ENCODE measurements at regions not wholly inside any gene's neighbourhood (a gene's known extent, or its start where the extent isn't known, plus 50 kb on each side); places are given as distances from the start of the nearest gene placed in this dataset.

DNA sequence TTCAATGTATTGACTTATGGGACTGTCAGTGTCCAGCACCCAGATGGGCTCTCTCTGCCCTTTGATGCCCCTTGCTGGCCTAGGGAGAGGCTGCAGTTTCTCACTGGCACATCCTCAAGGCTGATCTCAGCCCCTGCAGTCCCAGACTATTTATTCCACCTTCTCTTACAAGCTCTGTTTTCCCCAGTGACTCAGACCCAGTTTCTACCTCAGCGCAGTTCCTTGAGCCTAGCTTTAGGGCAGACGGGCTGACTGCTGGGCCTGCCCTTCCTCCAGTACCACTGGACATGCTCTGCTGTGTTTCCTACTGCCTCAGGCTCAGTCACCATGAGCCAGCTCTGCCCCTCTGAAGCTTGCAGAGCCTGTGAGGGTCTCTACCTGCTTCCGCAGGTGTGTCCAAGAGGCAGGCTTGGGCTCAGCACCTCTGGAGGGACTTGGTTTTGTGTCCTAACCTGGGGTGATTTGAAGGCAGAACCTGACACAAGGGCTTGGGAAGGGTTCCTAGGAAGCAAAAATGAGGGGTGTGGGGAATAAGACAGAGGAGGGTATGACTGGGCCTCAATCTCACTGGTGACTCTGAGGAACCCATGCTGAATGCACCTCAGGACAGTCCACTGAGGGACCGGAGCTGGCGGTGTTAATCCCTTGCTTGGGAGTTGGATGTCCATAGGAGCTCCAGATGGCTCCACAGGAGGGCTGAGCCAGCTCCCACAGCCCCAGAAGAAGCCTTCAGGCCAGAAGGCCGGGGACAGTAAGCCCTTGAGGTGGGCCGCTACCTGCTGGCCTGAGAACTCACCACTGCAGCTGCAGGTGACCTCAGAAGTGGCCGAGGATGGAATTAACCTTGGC, 689.9 kb downstream of the MATN1 start:
- no peak for TF ChIP-seq SIN3A (IDR thresholded peaks at IDR 0.05; ENCODE audit: borderline replicate concordance, insufficient read depth, low read length)
- TF ChIP-seq TAF1 (IDR thresholded peaks at IDR 0.05; ENCODE audit: borderline replicate concordance, insufficient read depth, low read length): no peak
- TF ChIP-seq, protein P1, sequence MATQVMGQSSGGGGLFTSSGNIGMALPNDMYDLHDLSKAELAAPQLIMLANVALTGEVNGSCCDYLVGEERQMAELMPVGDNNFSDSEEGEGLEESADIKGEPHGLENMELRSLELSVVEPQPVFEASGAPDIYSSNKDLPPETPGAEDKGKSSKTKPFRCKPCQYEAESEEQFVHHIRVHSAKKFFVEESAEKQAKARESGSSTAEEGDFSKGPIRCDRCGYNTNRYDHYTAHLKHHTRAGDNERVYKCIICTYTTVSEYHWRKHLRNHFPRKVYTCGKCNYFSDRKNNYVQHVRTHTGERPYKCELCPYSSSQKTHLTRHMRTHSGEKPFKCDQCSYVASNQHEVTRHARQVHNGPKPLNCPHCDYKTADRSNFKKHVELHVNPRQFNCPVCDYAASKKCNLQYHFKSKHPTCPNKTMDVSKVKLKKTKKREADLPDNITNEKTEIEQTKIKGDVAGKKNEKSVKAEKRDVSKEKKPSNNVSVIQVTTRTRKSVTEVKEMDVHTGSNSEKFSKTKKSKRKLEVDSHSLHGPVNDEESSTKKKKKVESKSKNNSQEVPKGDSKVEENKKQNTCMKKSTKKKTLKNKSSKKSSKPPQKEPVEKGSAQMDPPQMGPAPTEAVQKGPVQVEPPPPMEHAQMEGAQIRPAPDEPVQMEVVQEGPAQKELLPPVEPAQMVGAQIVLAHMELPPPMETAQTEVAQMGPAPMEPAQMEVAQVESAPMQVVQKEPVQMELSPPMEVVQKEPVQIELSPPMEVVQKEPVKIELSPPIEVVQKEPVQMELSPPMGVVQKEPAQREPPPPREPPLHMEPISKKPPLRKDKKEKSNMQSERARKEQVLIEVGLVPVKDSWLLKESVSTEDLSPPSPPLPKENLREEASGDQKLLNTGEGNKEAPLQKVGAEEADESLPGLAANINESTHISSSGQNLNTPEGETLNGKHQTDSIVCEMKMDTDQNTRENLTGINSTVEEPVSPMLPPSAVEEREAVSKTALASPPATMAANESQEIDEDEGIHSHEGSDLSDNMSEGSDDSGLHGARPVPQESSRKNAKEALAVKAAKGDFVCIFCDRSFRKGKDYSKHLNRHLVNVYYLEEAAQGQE (IDR thresholded peaks at IDR 0.05; ENCODE audit: insufficient read depth in 1 of 2, low read depth in 2 of 2, low read length in 2 of 2): no peak
- no peak for TF ChIP-seq FOXP2 (optimal IDR thresholded peaks at IDR 0.05; ENCODE audit: borderline replicate concordance, extremely low read depth, extremely low read length, insufficient read depth)
- TF ChIP-seq POLR2AphosphoS5 (IDR thresholded peaks at IDR 0.05; ENCODE audit: low read depth, low read length): no peak

DNA sequence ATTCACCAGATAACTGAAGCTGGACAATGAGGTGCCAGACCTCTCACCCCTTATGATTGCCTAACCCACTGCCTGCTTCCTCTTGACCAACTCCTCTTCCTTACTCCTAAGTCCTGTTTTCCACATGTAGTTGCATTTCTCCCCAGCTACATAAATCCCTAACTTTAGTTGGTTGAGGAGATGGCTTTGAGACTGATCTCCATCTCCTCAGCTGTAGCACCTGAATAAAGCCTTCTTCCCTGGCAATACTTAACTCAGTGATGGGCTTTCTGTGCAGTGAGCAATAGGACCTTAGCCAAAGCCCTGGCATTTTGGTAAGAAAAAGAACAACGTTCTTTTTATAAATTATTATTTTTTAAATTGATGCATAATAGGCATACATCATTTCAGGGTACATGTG, 691.1 kb downstream of the MATN1 start:
- TF ChIP-seq POLR2AphosphoS5 (IDR thresholded peaks at IDR 0.05; ENCODE audit: low read depth, low read length): no peak
- TF ChIP-seq TAF1 (IDR thresholded peaks at IDR 0.05; ENCODE audit: borderline replicate concordance, insufficient read depth, low read length): no peak
- TF ChIP-seq FOXP2 (optimal IDR thresholded peaks at IDR 0.05; ENCODE audit: borderline replicate concordance, extremely low read depth, extremely low read length, insufficient read depth): no peak
- TF ChIP-seq SIN3A (IDR thresholded peaks at IDR 0.05; ENCODE audit: borderline replicate concordance, insufficient read depth, low read length): no peak

DNA sequence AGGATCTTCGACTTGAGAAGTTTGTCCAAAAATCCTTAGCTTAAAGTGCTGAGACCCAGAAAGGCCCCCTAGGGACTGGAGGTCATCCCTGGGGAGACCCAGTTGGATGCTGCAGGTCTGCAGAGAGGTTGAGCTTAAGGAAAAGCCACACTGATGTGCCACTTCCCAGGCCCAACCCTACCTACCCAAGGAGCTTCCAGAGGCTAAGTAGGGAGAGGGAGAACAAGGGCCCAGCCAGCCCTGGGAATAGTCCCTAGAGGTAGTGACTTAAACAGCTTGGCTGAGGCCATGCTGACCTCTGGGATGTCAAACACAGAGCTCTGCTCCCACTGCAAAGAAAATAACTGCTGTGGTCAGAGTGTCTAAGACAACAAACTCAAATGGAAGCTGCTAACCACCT, 693.7 kb downstream of the MATN1 start:
- no peak for TF ChIP-seq FOXP2 (optimal IDR thresholded peaks at IDR 0.05; ENCODE audit: borderline replicate concordance, extremely low read depth, extremely low read length, insufficient read depth)
- TF ChIP-seq TAF1 (IDR thresholded peaks at IDR 0.05; ENCODE audit: borderline replicate concordance, insufficient read depth, low read length): no peak
- no peak for TF ChIP-seq SIN3A (IDR thresholded peaks at IDR 0.05; ENCODE audit: borderline replicate concordance, insufficient read depth, low read length)
- TF ChIP-seq, protein P1 (IDR thresholded peaks at IDR 0.05; ENCODE audit: insufficient read depth in 1 of 2, low read depth in 2 of 2, low read length in 2 of 2): no peak
- TF ChIP-seq POLR2AphosphoS5 (IDR thresholded peaks at IDR 0.05; ENCODE audit: low read depth, low read length): no peak

GRCh38 chr1:30028939-30029338, 694.4 kb downstream of the MATN1 start:
- TF ChIP-seq TAF1 (IDR thresholded peaks at IDR 0.05; ENCODE audit: borderline replicate concordance, insufficient read depth, low read length) (no peak), SIN3A (IDR thresholded peaks at IDR 0.05; ENCODE audit: borderline replicate concordance, insufficient read depth, low read length) (no peak), POLR2AphosphoS5 (IDR thresholded peaks at IDR 0.05; ENCODE audit: low read depth, low read length) (no peak), FOXP2 (optimal IDR thresholded peaks at IDR 0.05; ENCODE audit: borderline replicate concordance, extremely low read depth, extremely low read length, insufficient read depth) (no peak)
- TF ChIP-seq, protein P1 (IDR thresholded peaks at IDR 0.05; ENCODE audit: insufficient read depth in 1 of 2, low read depth in 2 of 2, low read length in 2 of 2): no peak

DNA sequence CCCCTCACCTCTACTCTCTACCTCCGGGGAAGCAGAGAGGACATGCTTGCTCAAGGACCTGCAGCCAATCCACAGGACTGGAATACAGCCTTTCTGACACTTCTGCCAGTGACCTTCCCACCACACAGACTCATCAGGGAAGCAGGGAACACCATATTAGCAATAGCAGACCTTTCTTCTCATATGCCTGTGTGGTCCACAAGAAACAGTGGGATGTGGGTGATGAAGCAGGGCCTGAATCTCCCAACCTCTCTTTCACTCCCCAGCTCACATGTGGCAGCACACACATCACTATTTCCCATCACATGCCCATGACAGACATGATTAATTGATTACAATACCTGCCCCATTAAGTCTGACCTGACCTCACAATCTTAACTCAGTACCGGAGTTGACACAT, 695.1 kb downstream of the MATN1 start:
- TF ChIP-seq TAF1 (IDR thresholded peaks at IDR 0.05; ENCODE audit: borderline replicate concordance, insufficient read depth, low read length) (no peak), POLR2AphosphoS5 (IDR thresholded peaks at IDR 0.05; ENCODE audit: low read depth, low read length) (no peak), FOXP2 (optimal IDR thresholded peaks at IDR 0.05; ENCODE audit: borderline replicate concordance, extremely low read depth, extremely low read length, insufficient read depth) (no peak), SIN3A (IDR thresholded peaks at IDR 0.05; ENCODE audit: borderline replicate concordance, insufficient read depth, low read length) (no peak)
- TF ChIP-seq, protein P1 (IDR thresholded peaks at IDR 0.05; ENCODE audit: insufficient read depth in 1 of 2, low read depth in 2 of 2, low read length in 2 of 2): no peak

All from PFSK-1 (cell line).